HCT116 (cell line): ENCODE measurements at regions not wholly inside any gene's neighbourhood (a gene's known extent, or its start where the extent isn't known, plus 50 kb on each side); places are given as distances from the start of the nearest gene placed in this dataset.

Source experiments
- ATAC-seq: fragments of 200-7000 bp; cut with Tn5 transposase; 2 replicates; pipeline ENCODE4 v1.9.1; 2020; ENCODE audit warnings: mild to moderate bottlenecking, moderate library complexity
- BruUV-seq: library from RNA; stranded (reverse); fragments of 400-500 nt; replicated peaks from 2 replicates; lab custom pipeline; 2021; lab: Mats Ljungman, UMichigan
- CTCF ChIA-PET: fragments of 300-600 bp; sonication (Branson Sonifier 250); formaldehyde crosslinking; loops from one replicate; lab custom pipeline; 2021; ENCODE audit warnings: antibody characterized with exemption; lab: Charles Lee
- POLR2A ChIA-PET: fragments of 300-600, 350-600 bp; sonication (Branson Sonifier 250); formaldehyde crosslinking; loops from one replicate; lab custom pipeline; 2021; ENCODE audit warnings: antibody characterized with exemption; lab: Charles Lee
- RAD21 ChIA-PET, 2 experiments: fragments of 300-600 bp; sonication (Branson Sonifier 250); formaldehyde crosslinking; loops; one replicate each; lab custom pipeline; 2023; ENCODE audit warnings: low total read pairs in 2 of 2; ENCODE audit not compliant: uncharacterized antibody in 2 of 2, unreplicated experiment in 2 of 2, low non-redundant PET in 1 of 2; lab: Charles Lee
- DNase-seq: peaks from one replicate; pipeline ENCODE4 v3.0.0-alpha.2; 2010; ENCODE audit warnings: low read depth, low spot score
- H2AFZ ChIP-seq: fragments of 200-600 bp; shearing (Covaris generic), sonication (generic); 2 replicates; pipeline ENCODE4 v1.6.1; 2017; ENCODE audit warnings: low read depth, mixed run types, mixed read lengths, antibody characterized with exemption, low read length; ENCODE audit not compliant: poor library complexity, severe bottlenecking
- H3K27ac ChIP-seq: 2 replicates; pipeline ENCODE4 v1.5.1; 2012; ENCODE audit warnings: low read depth, low read length
- H3K27me3 ChIP-seq: fragments of 200-600 bp; sonication (generic); 2 replicates; pipeline ENCODE4 v1.6.1; 2016; ENCODE audit warnings: mixed run types, low read length, mixed read lengths; ENCODE audit not compliant: insufficient read depth
- H3K36me3 ChIP-seq, 2 experiments: fragments of 200-500 bp in 1 of 2; fragments of 200-600 bp in 1 of 2; sonication (Bioruptor generic) in 1 of 2; sonication (generic) in 1 of 2; 2 replicates each; pipeline versions ENCODE4 v1.5.1 to v1.6.1; 2014 to 2016; ENCODE audit warnings: low read length in 2 of 2, inconsistent platforms in 1 of 2, mixed read lengths in 1 of 2, mixed run types in 1 of 2; ENCODE audit not compliant: insufficient read depth in 2 of 2, control insufficient read depth in 1 of 2
- H3K4me1 ChIP-seq, 2 experiments: fragments of 200-600 bp in 1 of 2; sonication (generic) in 1 of 2; 2 replicates each; pipeline versions ENCODE4 v1.5.1 to v1.6.1; 2012 to 2017; ENCODE audit warnings: low read length in 2 of 2, inconsistent platforms in 1 of 2, mild to moderate bottlenecking in 1 of 2, mixed read lengths in 1 of 2, mixed run types in 1 of 2, moderate library complexity in 1 of 2; ENCODE audit not compliant: insufficient read depth in 2 of 2, control insufficient read depth in 1 of 2
- H3K4me2 ChIP-seq: fragments of 200-600 bp; sonication (generic); 2 replicates; pipeline ENCODE4 v1.6.1; 2017; ENCODE audit warnings: mixed run types, low read length, mixed read lengths
- H3K4me3 ChIP-seq, 2 experiments: fragments of 200-600 bp in 1 of 2; sonication (generic) in 1 of 2; replicated peaks in 1 of 2; 2 replicates each; pipeline ENCODE4 v1.5.1; 2011 to 2016; ENCODE audit warnings: low read length in 2 of 2, control low read depth in 1 of 2, low read depth in 1 of 2, mild to moderate bottlenecking in 1 of 2, mixed read lengths in 1 of 2, mixed run types in 1 of 2
- H3K79me2 ChIP-seq: fragments of 200-600 bp; sonication (generic); 2 replicates; pipeline ENCODE4 v1.6.1; 2017; ENCODE audit warnings: mild to moderate bottlenecking, mixed run types, low read length, moderate library complexity, mixed read lengths; ENCODE audit not compliant: insufficient read depth
- H3K9ac ChIP-seq: fragments of 200-600 bp; sonication (generic); 2 replicates; pipeline ENCODE4 v1.6.1; 2016; ENCODE audit warnings: low read length, mixed read lengths
- H3K9me2 ChIP-seq: fragments of 200-600 bp; sonication (generic), shearing (Covaris generic); 2 replicates; pipeline ENCODE4 v1.6.1; 2017; ENCODE audit warnings: mixed run types, mild to moderate bottlenecking, moderate library complexity; ENCODE audit not compliant: insufficient read depth
- H3K9me3 ChIP-seq, 2 experiments: fragments of 200-500 bp in 1 of 2; fragments of 200-600 bp in 1 of 2; sonication (Bioruptor generic) in 1 of 2; sonication (generic) in 1 of 2; 2 replicates each; pipeline ENCODE4 v1.6.1; 2014 to 2017; ENCODE audit warnings: low read length in 2 of 2, mixed read lengths in 2 of 2, inconsistent platforms in 1 of 2, low read depth in 1 of 2, mild to moderate bottlenecking in 1 of 2, mixed run types in 1 of 2, moderate library complexity in 1 of 2; ENCODE audit not compliant: control insufficient read depth in 1 of 2, insufficient read depth in 1 of 2
- H4K20me1 ChIP-seq: fragments of 200-600 bp; sonication (generic), shearing (Covaris generic); 2 replicates; pipeline ENCODE4 v1.6.1; 2017; ENCODE audit warnings: mixed run types, mild to moderate bottlenecking, moderate library complexity; ENCODE audit not compliant: insufficient read depth
- CEBPB ChIP-seq: IDR thresholded peaks from 2 replicates; pipeline ENCODE4 v1.6.1; 2012; ENCODE audit warnings: low read depth
- ELF1 ChIP-seq: IDR thresholded peaks from 2 replicates; pipeline ENCODE4 v1.6.1; 2012; ENCODE audit warnings: low read depth, borderline replicate concordance
- POLR2AphosphoS5 ChIP-seq: IDR thresholded peaks from 2 replicates; pipeline ENCODE4 v1.6.1; 2011; ENCODE audit warnings: mild to moderate bottlenecking, low read depth, low read length, moderate library complexity
- TCF7L2 ChIP-seq: IDR thresholded peaks from 2 replicates; pipeline ENCODE4 v1.7.0; 2011; ENCODE audit warnings: borderline replicate concordance, inconsistent platforms; ENCODE audit not compliant: insufficient read depth, insufficient read length; ENCODE audit errors: extremely low read depth
- intact Hi-C: fragments of 100-400 bp; cut with micrococcal nuclease; formaldehyde crosslinking; loops from 2 replicates; pipeline ENCODE4 v1.10.0; 2022
- TF ChIP-seq, protein P1 (sequence below): IDR thresholded peaks from 2 replicates; pipeline ENCODE4 v1.6.1; 2012
- TF ChIP-seq, protein P2 (sequence below): IDR thresholded peaks from 2 replicates; pipeline ENCODE4 v1.6.1; 2012

- intact Hi-C loops = no loop called here
- RAD21 ChIA-PET = no interaction called here
- CTCF ChIA-PET = no interaction called here
- no peak overlapping the region for H3K4me2 ChIP-seq
- TF ChIP-seq, protein P1, sequence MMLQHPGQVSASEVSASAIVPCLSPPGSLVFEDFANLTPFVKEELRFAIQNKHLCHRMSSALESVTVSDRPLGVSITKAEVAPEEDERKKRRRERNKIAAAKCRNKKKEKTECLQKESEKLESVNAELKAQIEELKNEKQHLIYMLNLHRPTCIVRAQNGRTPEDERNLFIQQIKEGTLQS = no peak
- TF ChIP-seq, protein P2, sequence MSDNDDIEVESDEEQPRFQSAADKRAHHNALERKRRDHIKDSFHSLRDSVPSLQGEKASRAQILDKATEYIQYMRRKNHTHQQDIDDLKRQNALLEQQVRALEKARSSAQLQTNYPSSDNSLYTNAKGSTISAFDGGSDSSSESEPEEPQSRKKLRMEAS = no peak
- TF ChIP-seq POLR2AphosphoS5 = no peak
- TF ChIP-seq ELF1 = no peak
- TF ChIP-seq CEBPB = no peak
- H3K9me2 ChIP-seq = no peaks in the 10 kb centered on the region
- no peaks in the 10 kb centered on the region for H3K9me3 ChIP-seq
- H3K79me2 ChIP-seq = no peaks in the 10 kb centered on the region
- no TSS peak for BruUV-seq
- H3K27me3 ChIP-seq = no peaks in the 10 kb centered on the region
- DNase-seq (no peak), ATAC-seq (no peak)
- peaks cover 0 to 10% of the 10 kb centered on the region in 2 experiments; a peak in 1 of 4 replicates for H3K4me1 ChIP-seq
- H2AFZ ChIP-seq = no peak overlapping the region
- no peak overlapping the region for H3K27ac ChIP-seq
- H3K4me3 ChIP-seq = no peak overlapping the region
- no peaks in the 10 kb centered on the region for H3K36me3 ChIP-seq
- POLR2A ChIA-PET = no interaction called here
- H4K20me1 ChIP-seq = no peaks in the 10 kb centered on the region
- no peak overlapping the region for H3K9ac ChIP-seq
Observed at GRCh38 chr6:133710826-133711225, 178.1 kb upstream of the TCF21 start.

DNA sequence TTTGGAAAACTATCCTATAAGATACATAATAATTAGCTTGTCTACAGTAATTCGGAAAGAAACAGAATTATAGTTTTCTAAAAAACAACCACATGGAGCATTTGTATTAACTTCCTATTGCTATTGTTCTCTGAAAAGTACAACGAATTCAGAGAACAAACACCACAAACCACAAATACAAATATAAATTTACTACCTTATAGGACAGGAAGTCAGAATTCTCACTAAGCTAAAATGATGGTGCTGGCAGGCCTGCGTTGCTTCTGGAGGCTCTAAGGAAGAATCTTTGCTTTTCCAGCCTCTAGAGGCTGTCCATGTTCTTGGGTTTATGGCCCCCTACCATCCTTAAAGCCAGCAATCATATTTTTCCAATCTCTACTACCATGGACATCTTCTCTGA lies 173.6 kb upstream of the TCF21 start:
- Histone ChIP-seq H3K36me3 (no peaks in the 10 kb centered on the region), H3K9me3 (no peaks in the 10 kb centered on the region), H3K4me2 (no peak overlapping the region), H3K27me3 (no peaks in the 10 kb centered on the region), H3K4me3 (no peak overlapping the region), H3K9ac (no peak overlapping the region), H3K9me2 (no peaks in the 10 kb centered on the region), H3K79me2 (no peaks in the 10 kb centered on the region), H4K20me1 (no peaks in the 10 kb centered on the region), H3K4me1 (no peaks in the 10 kb centered on the region), H2AFZ (no peak overlapping the region), H3K27ac (no peak overlapping the region)
- ChIA-PET CTCF (no interaction called here), POLR2A (no interaction called here), RAD21 (no interaction called here)
- BruUV-seq = no TSS peak
- intact Hi-C loops = no loop called here
- no peak for DNase-seq
- no peak for TF ChIP-seq TCF7L2
- TF ChIP-seq, protein P1 = no peak
- ATAC-seq = no peak
